Neural progenitor cell (in vitro differentiated cells): ENCODE measurements at regions not wholly inside any gene's neighbourhood (a gene's known extent, or its start where the extent isn't known, plus 50 kb on each side); places are given as distances from the start of the nearest gene placed in this dataset.
A peak's percentile ranks its signal among the peaks of the same experiment; 100 is the strongest.

ENCODE experiments used
- DNase-seq: peaks from one replicate; pipeline ENCODE4 v3.0.0-alpha.2; 2016; ENCODE audit warnings: low spot score
- H2AFZ ChIP-seq: fragments of 200-600 bp; sonication (generic); replicated peaks from 2 replicates; pipeline ENCODE4 v1.6.1; 2016; ENCODE audit warnings: antibody characterized with exemption
- H3F3A ChIP-seq: fragments of 200-600 bp; sonication (generic); 2 replicates; pipeline ENCODE4 v1.6.1; 2016; ENCODE audit warnings: antibody characterized with exemption, low read depth
- H3K27ac ChIP-seq: fragments of 200-600 bp; sonication (generic); 2 replicates; pipeline ENCODE4 v1.5.1; 2016; ENCODE audit warnings: mild to moderate bottlenecking
- H3K27me3 ChIP-seq: fragments of 200-600 bp; sonication (generic); 2 replicates; pipeline ENCODE4 v1.6.1; 2016; ENCODE audit warnings: mild to moderate bottlenecking, moderate library complexity
- H3K36me3 ChIP-seq: fragments of 200-600 bp; sonication (generic); 2 replicates; pipeline ENCODE4 v1.5.1; 2016
- H3K4me1 ChIP-seq: fragments of 200-600 bp; sonication (generic); 2 replicates; pipeline ENCODE4 v1.6.1; 2016; ENCODE audit warnings: mixed run types
- H3K4me2 ChIP-seq: fragments of 200-600 bp; sonication (generic); 2 replicates; pipeline ENCODE4 v1.6.1; 2016
- H3K4me3 ChIP-seq: fragments of 200-600 bp; sonication (generic); 2 replicates; pipeline ENCODE4 v1.5.1; 2016
- H3K79me2 ChIP-seq: fragments of 200-600 bp; sonication (generic); 2 replicates; pipeline ENCODE4 v1.6.1; 2016; ENCODE audit warnings: low read depth
- H3K9ac ChIP-seq: fragments of 200-600 bp; sonication (generic); 2 replicates; pipeline ENCODE4 v1.6.1; 2016
- H3K9me3 ChIP-seq: fragments of 200-600 bp; sonication (generic); 2 replicates; pipeline ENCODE4 v1.5.1; 2016; ENCODE audit warnings: low read depth
- H4K20me1 ChIP-seq: fragments of 200-600 bp; sonication (generic); 2 replicates; pipeline ENCODE4 v1.6.1; 2016; ENCODE audit warnings: low read depth
- H3K27ac Mint-ChIP-seq: 3 replicates; pipeline ENCODE4 v1.8.0; 2021; ENCODE audit warnings: mixed read lengths
- H3K27me3 Mint-ChIP-seq: 2 replicates; pipeline ENCODE4 v1.8.0; 2022; ENCODE audit warnings: low read depth, mild to moderate bottlenecking, inconsistent platforms, moderate library complexity, mixed read lengths; ENCODE audit not compliant: insufficient read depth
- H3K36me3 Mint-ChIP-seq: 3 replicates; pipeline ENCODE4 v1.8.0; 2021; ENCODE audit warnings: mixed read lengths
- H3K4me1 Mint-ChIP-seq: 3 replicates; pipeline ENCODE4 v1.8.0; 2021; ENCODE audit warnings: mixed read lengths
- H3K4me3 Mint-ChIP-seq: 3 replicates; pipeline ENCODE4 v1.8.0; 2021; ENCODE audit warnings: mild to moderate bottlenecking, moderate library complexity, mixed read lengths
- H3K9me3 Mint-ChIP-seq: 3 replicates; pipeline ENCODE4 v1.8.0; 2020; ENCODE audit warnings: mixed read lengths
- EZH2 ChIP-seq: fragments of 200-600 bp; sonication (generic); IDR thresholded peaks from 2 replicates; pipeline ENCODE4 v1.6.1; 2017; ENCODE audit warnings: antibody characterized with exemption, mild to moderate bottlenecking, moderate library complexity
- EZH2phosphoT487 ChIP-seq: fragments of 200-600 bp; sonication (generic); IDR thresholded peaks from 2 replicates; pipeline ENCODE4 v1.6.1; 2017; ENCODE audit warnings: antibody characterized with exemption
- TF ChIP-seq, protein P1 (sequence below): fragments of 200-600 bp; sonication (generic); IDR thresholded peaks from 2 replicates; pipeline ENCODE4 v1.5.1; 2017; ENCODE audit warnings: antibody characterized with exemption, mild to moderate bottlenecking

DNA sequence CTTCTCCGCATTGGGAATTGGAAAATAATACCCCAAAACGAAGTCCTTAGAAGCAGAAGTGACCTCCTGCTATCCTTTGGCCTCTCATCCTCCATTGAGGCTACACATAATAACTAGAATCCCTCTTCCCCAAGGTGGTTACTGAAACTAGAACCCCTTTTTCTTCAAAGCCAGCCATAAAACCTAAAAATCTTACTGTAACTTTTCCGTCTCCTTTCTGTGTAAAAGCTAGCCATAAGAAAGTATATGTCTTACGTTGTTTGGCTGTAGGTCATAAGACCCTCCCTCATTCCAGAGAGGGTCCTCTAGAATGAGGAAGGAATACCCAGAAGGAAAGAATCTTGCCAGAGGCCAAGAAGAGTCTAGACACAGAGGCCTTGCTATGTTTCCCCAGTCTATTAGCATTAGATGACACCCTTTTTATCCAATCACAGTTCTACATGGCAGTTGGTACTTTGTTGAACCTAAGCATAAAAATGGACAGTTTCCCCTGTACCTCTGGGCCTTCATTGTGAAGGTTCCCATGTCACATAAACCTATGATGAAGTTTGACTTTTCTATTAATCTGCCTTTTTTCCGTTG, 133.9 kb upstream of the BTN3A2 start:
- Mint-ChIP-seq H3K4me1 (peaks cover 35% of the 10 kb centered on the region), H3K36me3 (no peaks in the 10 kb centered on the region), H3K27ac (peak overlapping the region; percentile 52), H3K27me3 (peaks cover 7% of the 10 kb centered on the region), H3K4me3 (peak overlapping the region; percentile 46), H3K9me3 (no peaks in the 10 kb centered on the region)
- H4K20me1 ChIP-seq: peaks cover 5% of the 10 kb centered on the region
- H3K9me3 ChIP-seq: no peaks in the 10 kb centered on the region
- H3K4me2 ChIP-seq: no peak overlapping the region
- no peak overlapping the region for H3K9ac ChIP-seq
- H3K4me1 ChIP-seq: peaks cover 16% of the 10 kb centered on the region
- no peak for TF ChIP-seq EZH2phosphoT487
- TF ChIP-seq, protein P1, sequence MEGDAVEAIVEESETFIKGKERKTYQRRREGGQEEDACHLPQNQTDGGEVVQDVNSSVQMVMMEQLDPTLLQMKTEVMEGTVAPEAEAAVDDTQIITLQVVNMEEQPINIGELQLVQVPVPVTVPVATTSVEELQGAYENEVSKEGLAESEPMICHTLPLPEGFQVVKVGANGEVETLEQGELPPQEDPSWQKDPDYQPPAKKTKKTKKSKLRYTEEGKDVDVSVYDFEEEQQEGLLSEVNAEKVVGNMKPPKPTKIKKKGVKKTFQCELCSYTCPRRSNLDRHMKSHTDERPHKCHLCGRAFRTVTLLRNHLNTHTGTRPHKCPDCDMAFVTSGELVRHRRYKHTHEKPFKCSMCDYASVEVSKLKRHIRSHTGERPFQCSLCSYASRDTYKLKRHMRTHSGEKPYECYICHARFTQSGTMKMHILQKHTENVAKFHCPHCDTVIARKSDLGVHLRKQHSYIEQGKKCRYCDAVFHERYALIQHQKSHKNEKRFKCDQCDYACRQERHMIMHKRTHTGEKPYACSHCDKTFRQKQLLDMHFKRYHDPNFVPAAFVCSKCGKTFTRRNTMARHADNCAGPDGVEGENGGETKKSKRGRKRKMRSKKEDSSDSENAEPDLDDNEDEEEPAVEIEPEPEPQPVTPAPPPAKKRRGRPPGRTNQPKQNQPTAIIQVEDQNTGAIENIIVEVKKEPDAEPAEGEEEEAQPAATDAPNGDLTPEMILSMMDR: no peak
- no peak for TF ChIP-seq EZH2
- peaks cover 48% of the 10 kb centered on the region for H3F3A ChIP-seq
- H3K27ac ChIP-seq: no peak overlapping the region
- H3K4me3 ChIP-seq: no peak overlapping the region
- no peaks in the 10 kb centered on the region for H3K27me3 ChIP-seq
- no peaks in the 10 kb centered on the region for H3K36me3 ChIP-seq
- no peak for DNase-seq
- peaks cover 17% of the 10 kb centered on the region for H3K79me2 ChIP-seq
- H2AFZ ChIP-seq: no peak overlapping the region

DNA sequence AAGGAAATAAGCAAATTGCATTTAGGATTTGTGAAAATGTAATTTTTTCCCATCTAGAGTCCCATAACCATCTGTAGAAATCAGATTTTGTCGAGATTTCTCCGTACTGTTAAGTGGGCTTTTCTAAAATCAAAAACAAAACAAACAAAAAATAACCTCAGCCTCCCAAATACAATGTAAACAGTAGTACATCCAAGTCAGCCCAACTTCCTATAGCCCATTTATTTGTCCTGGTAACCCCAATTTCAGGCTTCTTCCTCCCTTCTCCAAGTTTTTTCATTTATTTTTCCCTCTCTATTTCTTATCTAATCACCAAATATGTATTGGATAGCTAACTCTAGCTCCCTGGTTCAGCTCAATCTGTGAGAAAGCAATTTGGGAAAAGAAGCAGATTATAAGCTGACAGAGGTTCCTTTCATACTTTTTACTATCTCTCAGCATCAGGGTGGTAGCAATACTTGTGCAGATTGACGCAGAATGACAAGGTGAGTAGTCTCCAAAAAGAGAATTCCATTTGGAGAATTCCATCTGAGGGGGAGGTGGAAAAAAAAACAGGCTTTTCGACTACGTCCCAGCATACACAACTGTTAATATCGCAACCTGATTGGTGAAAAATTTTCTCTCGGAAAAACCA, 132.6 kb upstream of the BTN3A2 start:
- H3K9ac ChIP-seq: no peak overlapping the region
- H3K4me3 Mint-ChIP-seq: no peak overlapping the region
- H2AFZ ChIP-seq: no peak overlapping the region
- H3K4me2 ChIP-seq: peak overlapping the region; percentile 96
- H3K4me3 ChIP-seq: peak overlapping the region; percentile 84
- H3K4me1 ChIP-seq: peaks cover 6% of the 10 kb centered on the region
- DNase-seq: no peak
- no peaks in the 10 kb centered on the region for H3K27me3 ChIP-seq
- H3K9me3 ChIP-seq: no peaks in the 10 kb centered on the region
- H3K27ac Mint-ChIP-seq: no peak overlapping the region
- H3K36me3 Mint-ChIP-seq: no peaks in the 10 kb centered on the region
- peaks cover 5% of the 10 kb centered on the region for H4K20me1 ChIP-seq
- H3K36me3 ChIP-seq: no peaks in the 10 kb centered on the region
- peaks cover 7% of the 10 kb centered on the region for H3K27me3 Mint-ChIP-seq
- H3F3A ChIP-seq: peaks cover 37% of the 10 kb centered on the region
- TF ChIP-seq EZH2 (no peak), EZH2phosphoT487 (no peak)
- TF ChIP-seq, protein P1: no peak
- H3K27ac ChIP-seq: peak overlapping the region; percentile 79
- H3K9me3 Mint-ChIP-seq: no peaks in the 10 kb centered on the region
- peaks cover 26% of the 10 kb centered on the region for H3K4me1 Mint-ChIP-seq
- H3K79me2 ChIP-seq: peaks cover 6% of the 10 kb centered on the region

GRCh38 chr6:26232940-26233648, 131.9 kb upstream of the BTN3A2 start:
- Mint-ChIP-seq H3K4me1 (peaks cover 26% of the 10 kb centered on the region), H3K9me3 (no peaks in the 10 kb centered on the region), H3K27me3 (peaks cover 7% of the 10 kb centered on the region), H3K36me3 (no peaks in the 10 kb centered on the region), H3K4me3 (peak overlapping the region; percentile 91), H3K27ac (peak overlapping the region; percentile 42)
- TF ChIP-seq EZH2phosphoT487 (no peak), EZH2 (no peak)
- TF ChIP-seq, protein P1: no peak
- Histone ChIP-seq H3K27me3 (no peaks in the 10 kb centered on the region), H3K27ac (peak overlapping the region; percentile 79), H3K79me2 (peaks cover 6% of the 10 kb centered on the region), H3K9ac (no peak overlapping the region), H3K4me3 (peak overlapping the region; percentile 84), H3K4me2 (peak overlapping the region; percentile 96), H3K36me3 (no peaks in the 10 kb centered on the region), H4K20me1 (peaks cover 5% of the 10 kb centered on the region), H3F3A (peaks cover 37% of the 10 kb centered on the region), H2AFZ (no peak overlapping the region), H3K9me3 (no peaks in the 10 kb centered on the region), H3K4me1 (peaks cover 6% of the 10 kb centered on the region)
- peak; percentile 39 for DNase-seq
